ENCODE measurements at regions not wholly inside any gene's neighbourhood (a gene's known extent, or its start where the extent isn't known, plus 50 kb on each side); places are given as distances from the start of the nearest gene placed in this dataset.

DNA sequence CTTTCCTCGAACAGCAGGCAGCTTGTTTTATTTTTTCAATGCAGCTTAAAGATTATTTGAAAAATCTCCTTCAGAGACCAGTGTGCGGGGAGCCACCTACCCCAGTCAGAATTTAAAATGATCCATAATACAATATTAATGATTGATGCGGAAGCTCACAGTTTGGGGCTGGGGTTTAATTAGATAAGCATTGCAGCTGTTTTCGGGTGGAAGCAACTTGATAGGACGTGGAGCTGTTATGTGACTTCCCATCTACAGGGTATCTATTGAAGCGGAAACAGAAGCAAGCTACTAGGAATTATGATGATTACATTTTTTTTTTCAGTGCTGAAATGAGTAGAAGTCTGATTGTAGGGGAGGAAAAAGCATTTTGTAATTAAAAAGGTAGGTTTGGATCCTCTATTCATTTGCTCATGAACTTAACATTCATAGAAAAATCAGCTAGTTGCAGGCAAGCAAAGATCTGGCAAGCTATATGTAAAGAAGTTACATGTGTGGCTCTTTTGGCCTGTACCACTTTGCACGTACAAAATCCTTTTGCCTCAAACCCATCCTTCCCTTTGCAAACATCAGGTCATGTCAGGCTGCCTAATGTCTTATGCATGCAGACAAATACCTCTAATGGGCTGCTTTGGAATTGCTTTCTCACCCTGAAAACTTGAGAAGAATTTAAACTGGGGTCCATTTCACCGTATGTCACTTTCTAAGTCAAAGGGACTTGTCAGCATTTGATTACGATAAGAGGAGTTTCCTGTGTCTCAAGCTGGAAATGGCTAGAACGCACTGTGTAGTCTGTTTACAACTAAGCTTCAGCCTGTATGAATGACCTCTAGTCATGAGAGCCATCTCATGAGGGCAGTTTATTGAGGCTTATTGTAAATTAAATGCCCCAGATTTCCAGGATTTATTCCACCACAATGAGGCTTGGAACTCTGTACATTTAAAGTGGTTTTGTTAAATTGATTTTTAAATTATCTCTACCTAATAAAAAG lies 267.1 kb upstream of the TMTC4 start:
- no peaks in the 10 kb centered on the region for H3K27me3 ChIP-seq
- TF ChIP-seq POLR2A (IDR thresholded peaks at IDR 0.05) = no peak
- no peaks in the 10 kb centered on the region for H3K9me3 ChIP-seq
- intact Hi-C loops (cut with DNase I; ENCODE audit: low total_unique reads) = no loop called here
- H3K4me1 ChIP-seq = no peaks in the 10 kb centered on the region
- H3K36me3 ChIP-seq (ENCODE audit: low read depth, missing control alignments) = no peaks in the 10 kb centered on the region
- no peak for DNase-seq
- H3K27ac ChIP-seq = no peak overlapping the region
- WGBS, 2 donors = 67% methylated on average over 10 of the region's 10 CpGs
- no peak overlapping the region for H3K4me3 ChIP-seq

DNA sequence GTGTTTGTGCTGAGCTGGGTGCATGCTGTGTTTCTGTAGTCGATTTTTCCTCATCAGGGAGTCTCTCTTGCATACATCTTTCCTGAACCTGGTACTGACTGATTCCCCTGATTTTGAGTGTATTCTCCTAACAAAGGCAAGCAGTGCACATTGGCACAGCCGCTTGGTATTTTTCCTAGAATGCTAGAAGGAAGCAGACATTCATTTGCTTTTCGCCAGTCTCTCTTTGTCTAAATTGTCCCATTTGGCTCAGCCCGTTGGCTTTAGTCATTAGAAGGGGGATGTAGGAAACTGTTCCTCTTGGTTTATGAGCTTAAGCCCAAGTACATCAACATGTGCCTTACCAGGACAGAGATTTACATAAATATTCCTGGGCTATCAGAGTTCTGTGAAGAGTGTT lies 266.1 kb upstream of the TMTC4 start:
- Histone ChIP-seq H3K27ac (no peak overlapping the region), H3K9me3 (no peaks in the 10 kb centered on the region), H3K4me3 (no peak overlapping the region), H3K4me1 (no peaks in the 10 kb centered on the region), H3K27me3 (no peaks in the 10 kb centered on the region), H3K36me3 (ENCODE audit: low read depth, missing control alignments) (no peaks in the 10 kb centered on the region)
- no peak for DNase-seq
- TF ChIP-seq POLR2A (IDR thresholded peaks at IDR 0.05) = no peak
- TF ChIP-seq, protein P1, sequence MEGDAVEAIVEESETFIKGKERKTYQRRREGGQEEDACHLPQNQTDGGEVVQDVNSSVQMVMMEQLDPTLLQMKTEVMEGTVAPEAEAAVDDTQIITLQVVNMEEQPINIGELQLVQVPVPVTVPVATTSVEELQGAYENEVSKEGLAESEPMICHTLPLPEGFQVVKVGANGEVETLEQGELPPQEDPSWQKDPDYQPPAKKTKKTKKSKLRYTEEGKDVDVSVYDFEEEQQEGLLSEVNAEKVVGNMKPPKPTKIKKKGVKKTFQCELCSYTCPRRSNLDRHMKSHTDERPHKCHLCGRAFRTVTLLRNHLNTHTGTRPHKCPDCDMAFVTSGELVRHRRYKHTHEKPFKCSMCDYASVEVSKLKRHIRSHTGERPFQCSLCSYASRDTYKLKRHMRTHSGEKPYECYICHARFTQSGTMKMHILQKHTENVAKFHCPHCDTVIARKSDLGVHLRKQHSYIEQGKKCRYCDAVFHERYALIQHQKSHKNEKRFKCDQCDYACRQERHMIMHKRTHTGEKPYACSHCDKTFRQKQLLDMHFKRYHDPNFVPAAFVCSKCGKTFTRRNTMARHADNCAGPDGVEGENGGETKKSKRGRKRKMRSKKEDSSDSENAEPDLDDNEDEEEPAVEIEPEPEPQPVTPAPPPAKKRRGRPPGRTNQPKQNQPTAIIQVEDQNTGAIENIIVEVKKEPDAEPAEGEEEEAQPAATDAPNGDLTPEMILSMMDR (IDR thresholded peaks at IDR 0.05) = no peak
- 68 to 74% methylated on average over 4 of the region's 4 CpGs for WGBS, 2 donors
- intact Hi-C loops (cut with DNase I; ENCODE audit: low total_unique reads) = no loop called here

DNA sequence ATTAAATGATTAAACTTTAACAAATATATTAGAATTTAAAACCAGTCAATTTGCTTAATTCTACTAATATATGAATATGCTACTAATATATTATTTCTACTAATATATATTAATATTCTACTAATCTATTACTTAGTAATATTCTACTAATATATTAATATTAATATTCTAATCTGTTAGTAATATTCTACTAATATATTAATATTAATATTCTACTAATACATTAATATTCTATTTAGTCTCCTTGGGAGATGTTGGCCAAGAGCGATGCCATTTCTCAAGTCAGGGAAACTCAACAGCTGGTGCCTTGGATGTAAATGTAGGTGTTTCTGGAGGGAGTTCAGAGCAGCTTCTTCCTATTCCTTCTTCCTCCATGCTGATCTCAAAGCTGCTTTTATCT lies 259.2 kb upstream of the TMTC4 start:
- no peak overlapping the region for H3K4me3 ChIP-seq
- H3K36me3 ChIP-seq (ENCODE audit: low read depth, missing control alignments) = no peaks in the 10 kb centered on the region
- no peak for TF ChIP-seq POLR2A (IDR thresholded peaks at IDR 0.05)
- TF ChIP-seq, protein P1 (IDR thresholded peaks at IDR 0.05) = no peak
- H3K27me3 ChIP-seq = no peaks in the 10 kb centered on the region
- no peaks in the 10 kb centered on the region for H3K4me1 ChIP-seq
- H3K9me3 ChIP-seq = no peaks in the 10 kb centered on the region
- DNase-seq = no peak
- no peak overlapping the region for H3K27ac ChIP-seq
- intact Hi-C loops (cut with DNase I; ENCODE audit: low total_unique reads) = no loop called here
- WGBS, 2 donors = 75 to 92% methylated on average over 1 of the region's 1 CpG

DNA sequence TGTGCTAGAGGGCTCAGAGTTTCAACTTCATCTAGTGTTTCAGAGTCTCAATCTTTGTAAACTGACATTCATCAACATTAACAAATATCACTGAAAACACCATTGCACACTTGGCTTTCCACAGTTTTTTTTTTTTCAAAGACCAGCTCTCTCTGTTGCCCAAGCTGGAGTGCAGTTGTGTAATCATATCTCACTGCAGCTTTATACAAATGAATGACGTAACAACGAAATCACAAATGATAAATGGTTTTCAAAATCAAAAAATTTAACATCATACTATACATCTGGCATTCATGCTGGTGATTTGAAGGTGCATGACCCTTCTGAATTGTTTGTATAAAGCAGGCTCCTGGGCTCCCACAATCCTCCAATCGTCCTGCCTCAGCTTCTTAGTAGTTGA lies 248.0 kb upstream of the TMTC4 start:
- no peak overlapping the region for H3K4me3 ChIP-seq
- DNase-seq = no peak
- intact Hi-C loops (cut with DNase I; ENCODE audit: low total_unique reads) = no loop called here
- no peak for TF ChIP-seq POLR2A (IDR thresholded peaks at IDR 0.05)
- TF ChIP-seq, protein P1 (IDR thresholded peaks at IDR 0.05) = no peak
- no peaks in the 10 kb centered on the region for H3K4me1 ChIP-seq
- H3K9me3 ChIP-seq = no peaks in the 10 kb centered on the region
- no peak overlapping the region for H3K27ac ChIP-seq
- 81 to 82% methylated on average over 3 of the region's 3 CpGs for WGBS, 2 donors
- no peaks in the 10 kb centered on the region for H3K36me3 ChIP-seq (ENCODE audit: low read depth, missing control alignments)
- H3K27me3 ChIP-seq = no peaks in the 10 kb centered on the region

DNA sequence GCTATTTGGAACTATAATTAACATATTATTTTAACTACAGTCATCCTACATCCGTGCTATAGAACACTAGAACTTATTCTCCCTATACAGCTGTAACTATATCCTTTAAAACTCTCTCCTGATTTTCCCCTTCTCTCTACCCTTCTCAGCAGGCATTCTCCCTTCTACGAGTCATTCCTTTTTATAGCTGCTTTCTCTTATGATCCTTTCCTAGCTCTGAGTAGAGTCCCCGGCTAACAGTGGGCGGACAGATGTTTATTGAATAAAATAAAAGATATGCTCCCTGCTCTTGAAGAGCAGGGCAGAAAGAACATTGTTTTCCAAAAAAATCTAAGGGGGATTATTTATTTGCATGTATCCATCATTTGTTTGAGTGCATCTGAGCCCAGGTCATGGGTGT lies 246.5 kb upstream of the TMTC4 start:
- TF ChIP-seq, protein P1 (IDR thresholded peaks at IDR 0.05) = no peak
- no peak for TF ChIP-seq POLR2A (IDR thresholded peaks at IDR 0.05)
- no peak overlapping the region for H3K4me3 ChIP-seq
- no peaks in the 10 kb centered on the region for H3K27me3 ChIP-seq
- intact Hi-C loops (cut with DNase I; ENCODE audit: low total_unique reads) = no loop called here
- H3K4me1 ChIP-seq = no peaks in the 10 kb centered on the region
- no peak for DNase-seq
- H3K9me3 ChIP-seq = no peaks in the 10 kb centered on the region
- WGBS, 2 donors = 47 to 59% methylated on average over 4 of the region's 4 CpGs
- H3K36me3 ChIP-seq (ENCODE audit: low read depth, missing control alignments) = no peaks in the 10 kb centered on the region
- no peak overlapping the region for H3K27ac ChIP-seq
